Effector memory CD8-positive, alpha-beta T cell (primary cell): ENCODE measurements at regions not wholly inside any gene's neighbourhood (a gene's known extent, or its start where the extent isn't known, plus 50 kb on each side); places are given as distances from the start of the nearest gene placed in this dataset.
A peak's percentile ranks its signal among the peaks of the same experiment; 100 is the strongest.

Source experiments
- ATAC-seq: fragments of 150-1000 bp; cut with Tn5 transposase; replicated peaks from 2 replicates; pipeline ENCODE4 v1.10.0; 2021; ENCODE audit warnings: mild to moderate bottlenecking, moderate library complexity
- DNase-seq, 3 experiments: peaks; one replicate each; pipeline ENCODE4 v3.0.0; 2021
- H3K27ac Mint-ChIP-seq, 2 donors: one replicate each; pipeline ENCODE4 v1.8.0; 2022; ENCODE audit warnings: mild to moderate bottlenecking in 2 of 2, mixed read lengths in 2 of 2, moderate library complexity in 2 of 2
- H3K27me3 Mint-ChIP-seq, 2 donors: one replicate each; pipeline ENCODE4 v1.8.0; 2022; ENCODE audit warnings: mixed read lengths in 2 of 2
- H3K36me3 Mint-ChIP-seq: one replicate; pipeline ENCODE4 v1.8.0; 2022; ENCODE audit warnings: mild to moderate bottlenecking, moderate library complexity, mixed read lengths; ENCODE audit not compliant: insufficient read depth
- H3K4me1 Mint-ChIP-seq, 2 donors: one replicate each; pipeline ENCODE4 v1.8.0; 2022; ENCODE audit warnings: low read depth in 2 of 2, mixed read lengths in 2 of 2
- H3K4me3 Mint-ChIP-seq, 2 donors: one replicate each; pipeline ENCODE4 v1.8.0; 2022; ENCODE audit warnings: mild to moderate bottlenecking in 2 of 2, mixed read lengths in 2 of 2, moderate library complexity in 2 of 2
- H3K9me3 Mint-ChIP-seq, 2 donors: one replicate each; pipeline ENCODE4 v1.8.0; 2022; ENCODE audit warnings: mixed read lengths in 2 of 2

DNA sequence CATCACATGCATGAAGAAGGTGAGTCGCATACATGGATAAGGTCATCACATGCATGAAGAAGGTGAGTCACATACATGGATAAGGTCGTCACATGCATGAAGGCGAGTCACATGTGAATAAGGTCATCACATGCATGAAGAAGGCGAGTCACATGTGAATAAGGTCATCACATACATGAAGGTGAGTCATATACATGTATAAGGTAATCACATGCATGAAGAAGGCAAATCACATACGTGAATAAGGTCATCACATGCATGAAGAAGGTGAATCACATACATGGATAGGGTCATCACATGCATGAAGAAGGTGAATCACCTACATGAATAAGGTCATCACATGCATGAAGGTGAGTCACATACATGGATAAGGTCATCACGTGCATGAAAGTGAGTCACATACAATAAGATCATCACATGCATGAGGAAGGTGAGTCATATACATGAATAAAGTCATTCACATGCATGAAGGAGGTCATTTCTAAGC, 105.1 kb upstream of the SDK2 start:
- no peak overlapping the region for H3K4me3 Mint-ChIP-seq
- no peaks in the 10 kb centered on the region for H3K9me3 Mint-ChIP-seq
- no peaks in the 10 kb centered on the region for H3K4me1 Mint-ChIP-seq
- peaks cover 22 to 48% of the 10 kb centered on the region in 2 donors for H3K27me3 Mint-ChIP-seq
- no peaks in the 10 kb centered on the region for H3K36me3 Mint-ChIP-seq
- no peak overlapping the region for H3K27ac Mint-ChIP-seq
- ATAC-seq (no peak), DNase-seq (no peak)

DNA sequence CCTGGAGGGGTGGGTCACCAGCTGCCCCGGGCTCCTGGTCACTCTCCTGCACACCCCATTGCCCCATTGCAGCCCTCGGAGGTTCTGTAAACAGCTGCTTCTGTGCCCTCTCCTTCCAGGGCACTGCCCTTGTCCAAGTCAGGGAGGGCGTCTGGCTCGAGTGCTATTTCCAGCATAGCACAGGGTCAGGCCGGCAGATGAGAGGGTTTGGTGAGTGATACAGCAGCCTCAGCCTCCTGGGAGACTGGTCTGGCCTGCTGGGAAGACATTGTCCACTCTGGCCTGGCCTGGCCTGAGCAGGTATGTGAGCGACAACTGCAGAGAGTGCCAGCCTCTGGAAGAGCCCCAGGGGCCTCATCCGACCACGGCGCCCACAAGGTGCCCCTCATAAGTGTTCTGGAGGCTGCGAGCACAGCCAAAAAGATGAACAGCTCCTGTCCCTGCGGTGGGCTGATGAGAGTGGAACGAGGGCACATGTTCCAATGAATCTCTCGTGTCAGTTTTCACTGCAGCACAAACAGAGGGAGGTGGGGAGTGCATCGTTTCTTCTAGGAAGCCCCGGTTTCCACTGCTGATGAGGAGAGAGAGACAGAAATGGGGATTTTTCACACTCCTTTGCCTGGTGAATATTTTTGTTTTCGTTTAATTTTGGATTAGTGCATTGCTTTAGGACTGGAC, 105.8 kb upstream of the SDK2 start:
- ATAC-seq (no peak), DNase-seq (no peak)
- H3K9me3 Mint-ChIP-seq = no peaks in the 10 kb centered on the region
- peaks cover 16 to 41% of the 10 kb centered on the region in 2 donors for H3K27me3 Mint-ChIP-seq
- H3K4me3 Mint-ChIP-seq = no peak overlapping the region
- H3K27ac Mint-ChIP-seq = peak overlapping the region in 1 of 2 donors; percentile 38
- no peaks in the 10 kb centered on the region for H3K4me1 Mint-ChIP-seq
- H3K36me3 Mint-ChIP-seq = no peaks in the 10 kb centered on the region

DNA sequence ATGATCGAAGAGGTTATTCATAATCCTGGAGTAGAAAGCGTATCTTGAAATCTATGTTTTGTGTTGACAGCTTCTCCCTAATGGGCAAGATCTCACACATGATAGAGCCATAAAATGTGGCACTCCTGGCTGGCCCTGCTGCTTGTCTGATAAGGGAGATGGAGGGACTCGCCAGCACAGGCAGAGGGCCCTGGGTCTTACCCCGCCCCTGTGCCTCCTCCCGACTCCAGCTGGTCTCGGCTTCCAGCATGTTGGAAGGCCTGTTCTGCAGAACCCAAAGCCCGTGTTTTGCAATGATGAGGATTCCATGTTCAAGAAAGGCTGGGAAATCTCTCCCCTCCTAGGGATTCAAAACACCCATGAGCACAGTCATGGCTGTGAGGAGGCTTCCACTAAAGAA, 106.7 kb upstream of the SDK2 start:
- DNase-seq (no peak), ATAC-seq (no peak)
- Mint-ChIP-seq H3K4me1 (no peaks in the 10 kb centered on the region), H3K27ac (no peak overlapping the region), H3K4me3 (no peak overlapping the region), H3K27me3 (peaks cover 14 to 38% of the 10 kb centered on the region in 2 donors), H3K9me3 (no peaks in the 10 kb centered on the region), H3K36me3 (no peaks in the 10 kb centered on the region)

DNA sequence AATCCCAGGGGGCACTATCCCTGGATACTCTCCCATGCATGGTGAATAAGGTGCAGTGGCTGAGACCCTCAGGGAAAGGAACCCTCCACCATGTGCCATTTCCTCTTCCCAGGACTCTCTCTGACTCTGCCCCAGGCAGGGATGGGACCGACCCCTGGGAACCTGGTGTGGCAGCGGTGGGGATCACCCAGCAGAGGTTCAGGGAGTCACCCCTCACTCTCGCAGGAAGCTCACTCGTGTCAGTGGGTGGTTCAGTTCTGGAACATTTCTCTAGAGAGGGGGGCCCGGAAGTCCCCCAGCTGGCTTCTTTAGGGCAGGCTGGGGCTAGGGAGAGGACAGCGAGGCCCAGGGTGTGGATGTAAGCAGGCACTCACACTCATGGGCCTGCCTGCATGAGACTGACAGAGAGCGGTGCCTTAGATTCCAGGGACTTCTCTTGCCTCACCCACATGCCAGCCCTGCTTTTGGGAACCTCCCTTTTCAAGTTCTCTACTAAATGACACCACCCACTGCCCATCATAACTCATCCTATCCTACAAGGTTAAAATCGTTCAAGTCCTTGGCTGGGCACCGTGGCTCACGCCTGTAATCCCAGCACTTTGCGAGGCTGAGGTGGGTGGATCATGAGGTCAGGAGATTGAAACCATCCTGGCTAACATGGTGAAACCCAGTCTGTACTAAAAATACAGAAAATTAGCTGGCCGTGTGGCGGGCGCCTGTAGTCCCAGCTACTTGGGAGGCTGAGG, 109.7 kb upstream of the SDK2 start:
- H3K4me1 Mint-ChIP-seq = peaks cover 0 to 5% of the 10 kb centered on the region in 2 donors
- peaks cover 0 to 8% of the 10 kb centered on the region in 2 donors for H3K9me3 Mint-ChIP-seq
- no peak for ATAC-seq
- no peak for DNase-seq
- H3K27ac Mint-ChIP-seq = no peak overlapping the region
- H3K27me3 Mint-ChIP-seq = peaks cover 0 to 15% of the 10 kb centered on the region in 2 donors
- no peaks in the 10 kb centered on the region for H3K36me3 Mint-ChIP-seq
- no peak overlapping the region for H3K4me3 Mint-ChIP-seq

DNA sequence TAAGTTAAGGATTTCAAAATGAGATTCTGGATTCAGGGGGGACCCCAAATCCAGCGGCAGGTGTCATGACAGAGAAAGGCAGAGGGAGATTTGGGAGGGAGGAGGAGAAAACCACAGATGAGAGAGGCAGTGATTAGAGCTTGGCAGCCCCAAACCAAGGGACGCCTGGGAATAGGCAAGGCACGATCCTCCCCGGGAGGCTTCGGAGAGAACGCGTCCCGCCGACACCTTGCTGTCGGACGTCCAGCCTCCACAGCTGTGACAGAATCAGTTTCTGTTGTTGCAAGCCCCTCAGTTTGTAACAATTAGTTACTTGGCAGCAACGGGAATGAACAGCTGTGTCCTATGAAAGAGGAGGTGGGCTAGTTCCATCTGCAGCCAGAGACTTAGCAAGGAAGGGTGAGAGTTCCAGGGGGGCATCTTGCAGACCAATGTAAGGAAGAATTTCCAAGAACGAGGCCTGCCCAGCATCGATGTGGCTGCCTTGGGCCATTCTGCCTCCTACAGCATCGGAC, 110.7 kb upstream of the SDK2 start:
- Mint-ChIP-seq H3K27me3 (peaks cover 0 to 20% of the 10 kb centered on the region in 2 donors), H3K9me3 (peaks cover 0 to 8% of the 10 kb centered on the region in 2 donors), H3K4me1 (peaks cover 0 to 5% of the 10 kb centered on the region in 2 donors), H3K36me3 (no peaks in the 10 kb centered on the region), H3K4me3 (no peak overlapping the region), H3K27ac (no peak overlapping the region)
- DNase-seq (no peak), ATAC-seq (no peak)

DNA sequence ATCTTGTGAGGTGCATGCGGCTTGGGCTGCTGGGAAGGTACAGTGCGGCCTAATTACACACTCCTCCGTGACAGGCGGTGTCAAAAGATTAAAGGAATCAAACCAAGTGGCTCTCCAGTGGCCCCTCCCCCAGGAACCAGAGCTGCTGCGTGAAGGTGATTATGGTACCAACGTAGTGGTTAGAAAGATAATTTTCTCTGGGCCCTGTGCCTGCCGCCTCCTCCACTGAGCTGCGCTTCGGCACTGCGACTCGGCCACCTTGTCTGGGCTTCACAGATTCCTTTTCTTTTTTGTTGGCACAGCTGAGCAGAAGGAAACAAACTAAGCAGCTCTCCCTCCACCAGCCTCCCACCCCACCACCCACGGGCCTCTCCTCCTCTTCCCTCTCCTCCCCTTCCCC, 113.2 kb upstream of the SDK2 start:
- H3K4me3 Mint-ChIP-seq = no peak overlapping the region
- DNase-seq = no peak
- H3K27ac Mint-ChIP-seq = peak overlapping the region; percentile 75 to 87
- peaks cover 0 to 8% of the 10 kb centered on the region in 2 donors for H3K9me3 Mint-ChIP-seq
- H3K27me3 Mint-ChIP-seq = peaks cover 8 to 33% of the 10 kb centered on the region in 2 donors
- peaks cover 2% of the 10 kb centered on the region for H3K36me3 Mint-ChIP-seq
- no peak for ATAC-seq
- H3K4me1 Mint-ChIP-seq = peaks cover 0 to 5% of the 10 kb centered on the region in 2 donors

DNA sequence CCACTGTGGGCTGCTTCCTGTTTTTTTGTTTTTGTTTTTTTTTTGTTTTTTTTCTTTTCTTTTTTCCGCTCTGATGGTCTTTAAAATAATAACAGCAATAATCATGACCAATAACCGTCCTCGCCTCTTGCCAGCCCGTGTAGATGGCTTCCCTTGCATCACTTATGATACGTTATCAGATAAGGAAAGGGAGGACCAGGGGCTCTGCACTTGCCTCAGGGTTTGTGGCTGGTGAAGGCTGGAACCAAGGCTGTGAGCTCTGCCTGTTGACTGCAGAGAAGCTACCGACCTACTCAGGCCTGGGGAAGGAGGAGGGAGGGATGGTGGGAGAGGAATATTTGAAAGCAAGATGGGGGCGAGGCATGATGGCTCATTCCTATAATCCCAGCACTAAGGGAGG, 114.0 kb upstream of the SDK2 start:
- Mint-ChIP-seq H3K4me3 (no peak overlapping the region), H3K27me3 (peaks cover 8 to 29% of the 10 kb centered on the region in 2 donors), H3K4me1 (peaks cover 0 to 5% of the 10 kb centered on the region in 2 donors), H3K9me3 (peaks cover 0 to 8% of the 10 kb centered on the region in 2 donors), H3K36me3 (peaks cover 2% of the 10 kb centered on the region), H3K27ac (peak overlapping the region; percentile 75 to 87)
- no peak for DNase-seq
- ATAC-seq = no peak

DNA sequence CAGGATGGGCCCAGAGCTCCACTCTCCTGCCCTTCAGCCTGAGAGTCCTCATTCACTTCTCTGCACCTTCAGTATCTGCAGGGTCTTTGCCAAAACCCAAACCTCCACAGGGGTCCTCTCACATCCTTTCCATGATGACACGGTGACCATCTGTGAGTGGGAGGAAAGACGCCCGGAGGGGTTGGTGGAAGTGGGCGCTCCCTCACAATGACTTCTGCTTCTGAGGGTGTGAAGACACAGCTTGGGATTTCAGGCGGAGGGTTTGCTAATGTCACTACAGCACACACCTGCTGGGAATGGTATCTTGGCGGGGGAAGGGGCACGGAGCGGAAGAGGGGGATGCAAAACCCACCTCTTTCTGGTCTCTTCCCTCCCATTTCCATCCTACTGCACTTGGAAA, 115.1 kb upstream of the SDK2 start:
- Mint-ChIP-seq H3K4me1 (peaks cover 0 to 5% of the 10 kb centered on the region in 2 donors), H3K27ac (no peak overlapping the region), H3K36me3 (peaks cover 2% of the 10 kb centered on the region), H3K9me3 (peaks cover 0 to 8% of the 10 kb centered on the region in 2 donors), H3K27me3 (peaks cover 10 to 34% of the 10 kb centered on the region in 2 donors), H3K4me3 (no peak overlapping the region)
- no peak for ATAC-seq
- no peak for DNase-seq

DNA sequence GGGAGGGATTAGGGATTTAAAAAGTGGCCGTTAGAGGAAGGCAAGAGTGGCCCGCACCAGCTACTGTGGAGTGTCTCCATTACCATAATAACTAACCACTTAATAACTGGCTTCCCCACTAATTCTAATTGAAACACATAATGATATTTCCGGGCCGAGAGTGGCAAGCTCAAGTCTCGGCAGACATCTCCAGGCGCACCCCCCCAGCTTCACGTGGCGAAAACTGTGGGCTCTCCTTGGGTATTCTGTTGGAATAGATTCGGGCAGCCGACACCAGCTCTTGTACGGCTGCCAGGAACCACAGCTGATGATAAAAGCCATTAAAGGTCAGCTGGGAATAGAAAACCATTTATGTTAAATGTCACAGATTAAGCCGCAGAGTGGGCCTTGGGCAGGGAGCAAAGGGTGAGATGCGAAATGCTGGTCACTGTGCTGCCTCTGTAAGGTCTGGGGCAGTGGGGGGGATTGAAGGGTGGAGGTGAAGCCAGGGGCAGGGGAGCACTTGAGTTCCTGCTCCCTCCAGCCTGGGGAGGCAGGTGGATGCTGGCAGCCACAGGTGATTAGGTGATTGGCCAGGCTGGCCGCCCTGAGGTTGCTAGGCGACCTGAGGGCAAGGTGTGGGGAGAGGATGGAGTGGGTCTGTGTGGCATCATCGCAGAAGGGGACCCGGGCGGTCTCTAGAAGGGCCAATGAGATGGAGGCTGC, 115.6 kb upstream of the SDK2 start:
- Mint-ChIP-seq H3K9me3 (peaks cover 0 to 8% of the 10 kb centered on the region in 2 donors), H3K36me3 (peaks cover 2% of the 10 kb centered on the region), H3K4me1 (peaks cover 0 to 5% of the 10 kb centered on the region in 2 donors), H3K27me3 (peaks cover 13 to 40% of the 10 kb centered on the region in 2 donors), H3K4me3 (no peak overlapping the region), H3K27ac (no peak overlapping the region)
- DNase-seq = no peak
- no peak for ATAC-seq

DNA sequence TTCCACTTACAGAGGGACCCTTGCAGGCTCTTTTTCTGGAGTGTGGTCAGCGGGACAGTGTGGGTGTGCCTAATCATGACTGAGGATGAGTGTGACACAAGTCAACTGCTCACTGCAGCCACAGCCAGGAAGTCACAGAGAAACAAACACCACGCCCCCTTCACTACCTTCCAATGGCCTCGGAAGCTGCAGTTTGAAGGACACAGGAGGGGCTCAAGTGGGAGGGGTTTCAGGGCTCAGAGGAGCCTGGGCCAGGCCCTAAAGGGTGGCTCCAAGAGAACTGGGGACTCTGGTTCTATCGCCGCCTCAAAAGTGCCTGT, 116.2 kb upstream of the SDK2 start:
- H3K36me3 Mint-ChIP-seq = peaks cover 2% of the 10 kb centered on the region
- no peak overlapping the region for H3K27ac Mint-ChIP-seq
- DNase-seq (no peak), ATAC-seq (no peak)
- no peak overlapping the region for H3K4me3 Mint-ChIP-seq
- peaks cover 13 to 44% of the 10 kb centered on the region in 2 donors for H3K27me3 Mint-ChIP-seq
- H3K9me3 Mint-ChIP-seq = peaks cover 0 to 8% of the 10 kb centered on the region in 2 donors
- H3K4me1 Mint-ChIP-seq = peaks cover 0 to 5% of the 10 kb centered on the region in 2 donors

DNA sequence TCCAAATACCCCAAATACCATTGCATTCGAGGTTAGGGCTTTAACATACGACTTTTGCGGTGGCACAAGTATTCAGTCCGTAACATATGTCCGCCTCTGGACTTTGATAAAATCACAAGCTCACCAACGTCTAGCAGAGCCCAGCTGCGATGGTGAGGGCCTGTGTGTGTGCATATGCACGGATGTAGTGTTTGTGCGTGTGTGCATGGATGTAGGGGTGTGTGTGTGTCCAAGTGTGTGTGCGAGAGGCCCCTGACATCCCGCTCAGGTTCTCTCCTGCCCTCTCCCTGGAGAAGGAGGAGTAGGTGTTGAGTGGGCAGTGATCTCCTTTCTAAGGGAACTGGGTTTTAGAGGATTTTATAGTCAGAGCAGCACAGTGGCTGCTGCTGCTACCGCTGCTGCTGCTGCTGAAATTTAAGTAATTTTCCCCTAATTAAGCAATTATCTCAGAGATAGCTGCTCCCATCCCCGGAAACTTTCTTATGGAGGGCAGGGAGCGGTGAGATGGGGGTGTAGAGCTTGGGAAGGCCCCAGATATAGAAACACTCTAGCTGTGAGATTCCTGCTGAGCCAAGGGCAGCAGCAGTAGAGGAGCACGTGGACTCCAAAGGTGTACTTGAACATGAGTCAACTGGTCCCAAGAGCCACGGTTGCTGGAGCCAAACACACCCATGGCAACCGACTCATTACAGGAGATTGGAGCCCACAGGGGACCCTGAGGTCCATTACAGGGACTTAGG, 121.7 kb upstream of the SDK2 start:
- ATAC-seq (no peak), DNase-seq (no peak)
- Mint-ChIP-seq H3K36me3 (peaks cover 2% of the 10 kb centered on the region), H3K27ac (no peak overlapping the region), H3K9me3 (no peaks in the 10 kb centered on the region), H3K27me3 (peaks cover 22 to 60% of the 10 kb centered on the region in 2 donors), H3K4me3 (no peak overlapping the region), H3K4me1 (no peaks in the 10 kb centered on the region)

DNA sequence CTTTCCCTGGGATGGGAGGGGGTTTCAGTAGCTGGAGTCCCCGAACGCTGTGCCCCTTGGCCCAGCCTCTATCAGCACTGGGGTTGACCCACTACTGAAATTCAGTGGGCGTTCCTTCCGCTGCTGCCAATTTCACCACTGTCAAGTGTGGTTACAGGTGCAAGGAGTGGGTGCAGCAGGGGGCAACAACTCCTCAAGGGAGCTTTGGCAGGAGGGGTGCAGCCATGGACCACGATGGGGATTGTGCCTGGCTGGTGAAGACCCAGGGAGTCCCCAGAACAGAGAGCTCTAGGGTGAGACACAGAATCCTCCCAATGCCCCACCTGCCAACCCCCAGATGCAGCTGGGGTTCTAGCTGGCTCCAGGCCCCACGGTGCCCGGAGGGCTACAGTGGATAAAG, 123.5 kb upstream of the SDK2 start:
- Mint-ChIP-seq H3K27me3 (peaks cover 14 to 54% of the 10 kb centered on the region in 2 donors), H3K9me3 (no peaks in the 10 kb centered on the region), H3K36me3 (no peaks in the 10 kb centered on the region), H3K4me1 (no peaks in the 10 kb centered on the region), H3K27ac (no peak overlapping the region), H3K4me3 (no peak overlapping the region)
- no peak for DNase-seq
- ATAC-seq = no peak

DNA sequence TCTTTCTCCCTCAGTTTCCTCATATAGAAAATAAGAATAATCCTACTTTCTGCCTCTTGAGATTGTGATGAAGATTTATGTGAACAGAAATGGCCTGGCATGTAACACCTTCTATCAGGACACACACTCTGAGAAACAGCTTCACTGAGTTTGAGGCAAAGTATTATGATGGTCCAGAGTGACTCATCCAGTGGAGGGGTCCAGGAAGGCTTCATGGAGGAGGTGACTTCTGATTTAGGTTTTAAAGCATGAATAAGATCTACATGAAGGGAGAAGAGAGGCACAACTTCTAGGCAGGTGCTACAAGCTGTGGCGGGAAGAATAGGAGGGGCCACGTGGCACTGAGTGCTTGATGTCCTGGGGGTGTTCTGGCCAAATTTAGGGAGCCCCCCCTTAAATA, 124.4 kb upstream of the SDK2 start:
- peaks cover 14 to 57% of the 10 kb centered on the region in 2 donors for H3K27me3 Mint-ChIP-seq
- no peak overlapping the region for H3K27ac Mint-ChIP-seq
- H3K9me3 Mint-ChIP-seq = no peaks in the 10 kb centered on the region
- no peak overlapping the region for H3K4me3 Mint-ChIP-seq
- no peak for DNase-seq
- ATAC-seq = no peak
- no peaks in the 10 kb centered on the region for H3K4me1 Mint-ChIP-seq
- no peaks in the 10 kb centered on the region for H3K36me3 Mint-ChIP-seq
